HUES6 (cell line): ENCODE measurements at regions not wholly inside any gene's neighbourhood (a gene's known extent, or its start where the extent isn't known, plus 50 kb on each side); places are given as distances from the start of the nearest gene placed in this dataset.
A peak's percentile ranks its signal among the peaks of the same experiment; 100 is the strongest.

Experiments used
- H3K27ac ChIP-seq: 2 replicates; pipeline ENCODE4 v1.7.0; 2013; ENCODE audit warnings: low read depth, mild to moderate bottlenecking, low read length, inconsistent platforms
- H3K27me3 ChIP-seq: 2 replicates; pipeline ENCODE4 v1.6.1; 2013; ENCODE audit warnings: low read length; ENCODE audit not compliant: control insufficient read depth, insufficient read depth
- H3K36me3 ChIP-seq: 2 replicates; pipeline ENCODE4 v1.6.1; 2013; ENCODE audit warnings: low read length; ENCODE audit not compliant: control insufficient read depth, insufficient read depth
- H3K4me1 ChIP-seq: 2 replicates; pipeline ENCODE4 v1.6.1; 2013; ENCODE audit warnings: low read length; ENCODE audit not compliant: control insufficient read depth, insufficient read depth
- H3K4me3 ChIP-seq: 2 replicates; pipeline ENCODE4 v1.5.1; 2013; ENCODE audit warnings: low read depth, low read length
- H3K9ac ChIP-seq: one replicate; pipeline ENCODE4 v1.6.1; 2013; ENCODE audit warnings: mild to moderate bottlenecking, low read length
- H3K9me3 ChIP-seq: 2 replicates; pipeline ENCODE4 v1.6.1; 2013; ENCODE audit warnings: low read depth, low read length; ENCODE audit not compliant: control insufficient read depth, insufficient read depth

DNA sequence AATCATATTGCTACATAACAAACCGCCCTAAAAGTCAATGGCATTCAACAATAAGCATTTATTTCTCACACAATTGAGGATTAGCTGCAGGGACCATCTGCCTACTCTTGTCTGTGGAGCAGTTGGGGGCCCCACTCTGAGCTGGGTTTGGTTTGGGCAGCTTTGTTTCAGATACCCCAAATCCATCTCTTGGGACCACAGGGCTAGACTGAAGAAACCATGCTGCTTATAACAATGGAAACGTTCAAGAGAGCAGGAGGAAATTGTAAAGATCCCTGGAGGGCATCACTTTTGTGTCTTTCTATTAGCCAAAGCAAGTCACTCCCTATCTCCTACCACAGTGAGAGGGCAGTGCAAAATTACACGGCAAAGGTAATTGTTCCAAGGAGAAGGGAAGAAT, 146.5 kb upstream of the MGAT5 start:
- Histone ChIP-seq H3K9me3 (peaks cover 14% of the 10 kb centered on the region), H3K9ac (no peak overlapping the region), H3K36me3 (no peaks in the 10 kb centered on the region), H3K27me3 (no peaks in the 10 kb centered on the region), H3K27ac (no peak overlapping the region), H3K4me1 (no peaks in the 10 kb centered on the region), H3K4me3 (no peak overlapping the region)

DNA sequence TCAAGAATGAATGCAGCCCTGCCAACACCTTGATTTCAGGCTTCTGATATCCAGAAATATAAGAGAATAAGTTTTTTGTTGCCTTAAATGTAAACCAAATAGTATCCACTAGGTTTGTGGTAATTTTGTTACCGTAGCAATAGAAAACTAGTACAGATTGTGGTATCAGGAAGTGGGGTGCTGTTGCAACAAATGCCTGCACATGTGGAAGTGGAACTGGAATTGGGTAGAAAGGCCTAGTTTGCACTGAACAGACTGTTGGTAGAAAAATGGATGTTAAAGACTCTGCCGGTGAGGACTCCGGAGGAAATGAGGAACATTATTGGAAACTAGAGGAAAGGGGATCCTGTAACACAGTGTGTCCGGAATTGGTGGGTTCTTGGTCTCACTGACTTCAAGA, 145.8 kb upstream of the MGAT5 start:
- H3K27me3 ChIP-seq: no peaks in the 10 kb centered on the region

DNA sequence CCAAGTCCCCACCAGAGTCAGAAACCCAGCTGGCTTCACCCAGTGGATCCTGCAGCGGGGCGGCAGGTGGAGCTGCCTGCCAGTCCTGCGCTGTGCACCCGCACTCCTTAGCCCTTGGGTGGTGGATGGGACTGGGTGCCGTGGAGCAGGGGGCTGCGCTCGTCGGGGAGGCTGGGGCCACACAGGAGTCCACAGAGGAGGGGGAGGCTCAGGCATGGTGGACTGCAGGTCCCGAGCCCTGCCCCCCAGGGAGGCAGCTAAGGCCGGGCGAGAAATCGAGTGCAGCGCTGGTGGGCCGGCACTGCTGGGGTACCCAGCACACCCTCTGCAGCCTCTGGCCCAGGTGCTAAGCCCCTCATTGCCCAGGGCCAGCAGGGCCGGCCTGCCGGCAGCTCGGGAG, 144.6 kb upstream of the MGAT5 start:
- no peaks in the 10 kb centered on the region for H3K4me1 ChIP-seq
- H3K9ac ChIP-seq: no peak overlapping the region
- H3K27ac ChIP-seq: no peak overlapping the region
- H3K4me3 ChIP-seq: no peak overlapping the region
- peaks cover 14% of the 10 kb centered on the region for H3K9me3 ChIP-seq
- H3K36me3 ChIP-seq: no peaks in the 10 kb centered on the region
- H3K27me3 ChIP-seq: no peaks in the 10 kb centered on the region

More for the DNA sequence above, 145.8 kb upstream of the MGAT5 start:
- H3K4me1 ChIP-seq: no peaks in the 10 kb centered on the region
- no peak overlapping the region for H3K4me3 ChIP-seq
- H3K36me3 ChIP-seq: no peaks in the 10 kb centered on the region
- H3K9ac ChIP-seq: no peak overlapping the region
- no peak overlapping the region for H3K27ac ChIP-seq
- peaks cover 14% of the 10 kb centered on the region for H3K9me3 ChIP-seq

DNA sequence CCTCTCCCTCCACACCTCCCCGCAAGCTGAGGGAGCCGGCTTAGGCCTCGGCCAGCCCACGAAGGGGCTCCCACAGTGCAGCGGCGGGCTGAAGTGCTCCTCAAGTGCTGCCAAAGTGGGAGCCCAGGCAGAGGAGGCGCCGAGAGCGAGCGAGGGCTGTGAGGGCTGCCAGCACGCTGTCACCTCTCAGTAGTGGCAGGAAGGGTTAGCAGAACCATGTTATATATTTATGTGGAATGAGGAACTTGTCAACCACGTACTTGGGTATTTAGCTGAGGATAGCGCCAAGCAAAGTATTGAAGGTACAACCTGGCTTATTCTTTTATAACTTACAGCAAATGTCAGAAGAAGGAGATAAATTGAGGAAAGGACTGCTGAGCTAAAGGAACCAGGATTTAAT, 144.1 kb upstream of the MGAT5 start:
- no peaks in the 10 kb centered on the region for H3K36me3 ChIP-seq
- H3K4me1 ChIP-seq: no peaks in the 10 kb centered on the region
- H3K4me3 ChIP-seq: no peak overlapping the region
- no peaks in the 10 kb centered on the region for H3K27me3 ChIP-seq
- H3K27ac ChIP-seq: no peak overlapping the region
- no peak overlapping the region for H3K9ac ChIP-seq
- H3K9me3 ChIP-seq: peaks cover 14% of the 10 kb centered on the region

DNA sequence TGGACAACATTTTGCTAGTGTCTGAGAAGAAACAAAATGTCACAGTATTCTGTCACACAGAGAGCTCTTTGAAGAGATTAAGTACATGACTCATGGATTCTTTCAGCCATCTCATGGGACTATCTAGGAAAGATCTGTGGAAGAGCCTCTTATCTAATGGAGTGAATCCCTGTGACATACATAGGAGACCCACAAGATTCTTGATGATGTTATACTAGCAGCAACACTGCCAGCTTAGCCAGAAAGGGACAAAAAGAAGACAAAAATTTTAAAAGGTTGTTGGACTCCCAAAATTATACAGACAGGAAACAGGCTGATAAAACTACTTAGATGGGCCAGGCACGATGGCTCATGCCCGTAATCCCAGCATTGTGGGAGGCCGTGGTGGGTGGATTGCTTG, 143.3 kb upstream of the MGAT5 start:
- Histone ChIP-seq H3K4me1 (no peaks in the 10 kb centered on the region), H3K27ac (no peak overlapping the region), H3K4me3 (no peak overlapping the region), H3K36me3 (no peaks in the 10 kb centered on the region), H3K27me3 (no peaks in the 10 kb centered on the region), H3K9me3 (peaks cover 14% of the 10 kb centered on the region), H3K9ac (no peak overlapping the region)

DNA sequence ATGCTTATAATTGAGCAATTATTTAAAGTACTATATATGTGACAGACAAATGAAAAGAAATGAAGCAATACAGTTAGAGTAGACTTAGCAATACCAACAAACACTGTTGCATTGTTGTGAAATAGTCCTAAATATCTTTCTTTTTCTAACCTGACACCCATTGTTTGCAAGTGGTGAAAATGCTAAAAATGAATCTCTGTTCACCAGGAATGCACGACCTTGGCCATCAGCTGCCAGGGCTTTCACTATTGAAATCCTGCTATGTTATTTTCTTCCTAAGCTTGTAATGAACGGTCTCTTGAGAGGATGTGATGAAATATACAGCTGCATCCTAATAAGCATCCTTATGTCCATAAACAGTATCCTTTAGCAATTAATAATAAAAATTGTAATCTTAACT, 136.2 kb upstream of the MGAT5 start:
- Histone ChIP-seq H3K9ac (no peak overlapping the region), H3K36me3 (no peaks in the 10 kb centered on the region), H3K27me3 (0 out of 2 replicates have a peak, but pooled peaks cover 3% of the 10 kb centered on the region), H3K9me3 (no peaks in the 10 kb centered on the region), H3K27ac (no peak overlapping the region), H3K4me1 (peaks cover 24% of the 10 kb centered on the region), H3K4me3 (no peak overlapping the region)

DNA sequence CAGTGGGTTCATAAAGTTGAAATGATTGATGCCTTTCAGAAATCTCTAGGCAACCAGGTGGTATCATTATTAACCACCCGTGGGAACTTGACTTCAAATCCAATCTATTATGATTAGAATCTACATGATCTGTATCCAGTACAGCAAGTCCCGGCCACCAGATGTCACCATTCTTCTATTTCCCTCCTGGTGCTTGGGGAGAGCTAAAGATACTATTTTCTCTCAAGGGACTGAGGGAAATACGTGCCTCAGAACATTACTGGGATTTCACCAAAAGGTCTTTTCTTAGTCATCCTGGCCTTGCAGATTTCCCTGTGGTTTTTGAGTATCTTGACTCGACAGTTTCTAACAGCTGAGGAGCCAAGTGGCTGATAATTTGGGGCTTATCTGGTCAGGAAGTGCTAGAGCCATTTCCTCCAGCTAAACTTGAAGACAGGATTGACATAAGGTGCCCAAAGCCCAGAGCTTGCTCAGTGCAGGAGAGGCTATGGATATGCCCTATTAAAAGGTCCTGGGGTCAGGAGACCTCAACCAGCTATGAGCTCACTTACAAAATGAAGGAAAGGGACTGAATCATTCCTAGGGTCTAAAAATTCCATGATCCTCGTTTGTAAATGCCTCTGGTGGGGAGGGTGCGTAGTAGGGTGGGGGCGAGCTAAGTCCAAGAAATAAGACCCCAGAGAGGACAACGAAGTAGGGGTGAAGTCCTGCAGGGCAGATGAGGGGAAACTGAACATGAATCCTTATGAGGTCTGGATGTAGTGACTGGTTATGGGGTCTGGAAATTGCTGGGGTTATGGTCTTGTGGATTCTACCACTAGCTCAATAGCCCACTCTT, 135.4 kb upstream of the MGAT5 start:
- no peak overlapping the region for H3K27ac ChIP-seq
- H3K4me3 ChIP-seq: 0 out of 2 replicates have a peak overlapping the region, but pooled peaks have one; percentile 87
- peaks cover 31% of the 10 kb centered on the region for H3K4me1 ChIP-seq
- no peaks in the 10 kb centered on the region for H3K9me3 ChIP-seq
- 0 out of 2 replicates have a peak, but pooled peaks cover 3% of the 10 kb centered on the region for H3K27me3 ChIP-seq
- no peak overlapping the region for H3K9ac ChIP-seq
- H3K36me3 ChIP-seq: no peaks in the 10 kb centered on the region

DNA sequence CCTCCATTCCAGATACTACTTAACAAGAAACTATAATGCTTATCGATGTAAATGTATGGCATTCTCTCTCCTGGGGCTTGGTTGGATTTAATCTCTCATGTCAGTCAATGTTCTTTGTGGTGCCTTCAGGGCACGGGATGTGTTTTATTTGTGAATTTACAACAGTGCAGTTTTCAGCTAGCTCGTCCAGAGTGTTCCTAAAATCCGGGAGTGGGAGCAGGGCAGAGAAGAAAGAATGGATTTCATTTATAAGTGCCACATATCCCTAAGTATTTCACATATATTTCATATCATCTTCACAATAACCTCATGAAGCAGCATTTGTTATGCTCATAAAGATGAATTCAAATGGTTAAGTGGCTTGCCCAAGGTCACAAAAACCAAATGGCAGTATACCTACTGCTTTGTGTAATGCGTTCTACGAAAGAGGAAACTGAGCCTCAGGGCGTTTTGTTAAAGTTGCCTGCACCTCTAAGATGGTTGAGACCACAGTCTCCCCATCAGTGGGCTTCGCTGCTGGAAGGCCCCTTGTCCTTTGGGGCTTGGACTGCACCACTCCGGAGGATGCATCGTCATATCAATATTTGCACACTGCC, 134.7 kb upstream of the MGAT5 start:
- H3K9me3 ChIP-seq: no peaks in the 10 kb centered on the region
- peak overlapping the region; percentile 87 for H3K4me3 ChIP-seq
- no peak overlapping the region for H3K27ac ChIP-seq
- 0 out of 2 replicates have a peak, but pooled peaks cover 3% of the 10 kb centered on the region for H3K27me3 ChIP-seq
- H3K4me1 ChIP-seq: peaks cover 32% of the 10 kb centered on the region
- H3K36me3 ChIP-seq: no peaks in the 10 kb centered on the region
- H3K9ac ChIP-seq: no peak overlapping the region

DNA sequence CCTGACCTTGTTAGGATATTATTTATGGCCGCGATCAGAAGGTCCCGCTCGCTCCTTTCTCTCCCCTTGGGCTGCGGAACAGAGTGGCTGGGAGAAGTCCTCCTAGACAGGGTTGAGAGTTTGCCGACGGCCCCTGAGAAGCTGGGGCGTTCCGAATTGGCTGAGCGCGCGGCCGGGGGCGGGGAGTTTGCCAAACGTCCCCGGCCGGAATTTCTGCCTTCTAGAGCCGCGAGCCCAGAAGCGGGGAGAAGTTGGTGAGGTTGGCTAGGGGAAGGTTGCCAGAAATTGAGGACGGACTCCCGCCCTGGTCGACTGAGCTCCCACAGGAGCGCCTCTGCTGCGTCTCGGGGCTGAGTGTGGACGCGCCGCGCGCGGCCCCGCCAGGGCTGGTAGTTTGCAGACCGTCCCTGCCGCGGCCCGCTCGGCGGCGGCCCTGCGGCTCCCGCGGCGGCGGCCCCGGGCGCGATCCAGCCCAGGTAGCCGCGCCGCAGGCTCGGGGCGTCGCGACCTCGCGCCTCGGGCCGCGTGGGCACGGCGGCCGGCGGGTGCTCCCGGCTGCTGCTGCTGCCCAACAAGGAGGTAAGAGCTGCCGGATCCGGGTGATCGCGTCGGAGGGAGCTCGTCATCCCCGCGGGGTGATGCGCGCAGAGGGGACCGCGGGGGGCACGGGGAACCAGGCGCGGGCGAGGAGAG, 134.0 kb upstream of the MGAT5 start:
- Histone ChIP-seq H3K4me3 (peak overlapping the region; percentile 87), H3K27me3 (0 out of 2 replicates have a peak, but pooled peaks cover 3% of the 10 kb centered on the region), H3K27ac (0 out of 2 replicates have a peak overlapping the region, but pooled peaks have one; percentile 32), H3K4me1 (peaks cover 37% of the 10 kb centered on the region), H3K9me3 (no peaks in the 10 kb centered on the region), H3K36me3 (no peaks in the 10 kb centered on the region), H3K9ac (peak overlapping the region; percentile 77)

DNA sequence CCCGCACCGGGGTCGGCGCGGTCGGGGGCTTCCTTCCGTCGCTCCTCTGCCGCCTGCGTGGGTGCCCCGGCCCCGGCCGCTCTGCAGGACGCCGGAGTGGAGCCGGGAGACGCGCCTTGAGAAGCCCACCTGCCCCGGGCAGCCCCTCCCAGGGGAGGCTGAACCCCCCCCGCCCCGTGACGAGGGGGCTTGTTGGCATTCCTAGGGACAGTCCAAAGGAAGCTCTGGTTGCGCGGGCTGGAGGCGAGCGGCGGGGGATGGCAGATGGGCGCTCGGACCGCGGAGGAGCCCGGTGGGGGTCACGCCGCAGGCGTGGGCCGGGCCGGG, 133.5 kb upstream of the MGAT5 start:
- no peaks in the 10 kb centered on the region for H3K36me3 ChIP-seq

More for the DNA sequence above, 133.5 kb upstream of the MGAT5 start:
- Histone ChIP-seq H3K27me3 (0 out of 2 replicates have a peak, but pooled peaks cover 3% of the 10 kb centered on the region), H3K4me1 (peaks cover 42% of the 10 kb centered on the region), H3K4me3 (peak overlapping the region; percentile 87), H3K9ac (peak overlapping the region; percentile 77), H3K27ac (0 out of 2 replicates have a peak overlapping the region, but pooled peaks have one; percentile 32), H3K9me3 (no peaks in the 10 kb centered on the region)
